BJ (cell line): ENCODE measurements at regions not wholly inside any gene's neighbourhood (a gene's known extent, or its start where the extent isn't known, plus 50 kb on each side); places are given as distances from the start of the nearest gene placed in this dataset.

Source experiments
- CTCF ChIA-PET: fragments of 350-600 bp; formaldehyde crosslinking; extraction: SDS; loops from one replicate; lab custom pipeline; 2021; ENCODE audit warnings: antibody characterized with exemption, inconsistent platforms; lab: Yijun Ruan, JAX
- POLR2A ChIA-PET: fragments of 300-600 bp; sonication (Branson Sonifier 250); formaldehyde crosslinking; extraction: SDS; loops from one replicate; lab custom pipeline; 2021; ENCODE audit warnings: antibody characterized with exemption; lab: Charles Lee
- DNase-seq: peaks from one replicate; pipeline ENCODE4 v3.0.0-alpha.2; 2011; ENCODE audit warnings: low read depth
- H3K27me3 ChIP-seq: 2 replicates; pipeline ENCODE4 v1.6.0; 2011; ENCODE audit warnings: low read length; ENCODE audit not compliant: control insufficient read depth, insufficient read depth
- H3K36me3 ChIP-seq: 2 replicates; pipeline ENCODE4 v1.5.1; 2011; ENCODE audit warnings: low read length; ENCODE audit not compliant: control insufficient read depth, insufficient read depth
- H3K4me3 ChIP-seq: 2 replicates; pipeline ENCODE4 v1.5.1; 2011; ENCODE audit warnings: low read depth, mild to moderate bottlenecking, control low read depth, low read length
- CTCF ChIP-seq: IDR thresholded peaks from 2 replicates; pipeline ENCODE4 v1.5.1; 2011; ENCODE audit warnings: low read depth, mild to moderate bottlenecking, control low read depth, inconsistent platforms, low read length, moderate library complexity; ENCODE audit not compliant: insufficient read depth

- no peaks in the 10 kb centered on the region for H3K36me3 ChIP-seq
- H3K4me3 ChIP-seq, result no peak overlapping the region
- ChIA-PET CTCF (no interaction called here), POLR2A (no interaction called here)
- DNase-seq, result no peak
- TF ChIP-seq CTCF, result no peak
- no peaks in the 10 kb centered on the region for H3K27me3 ChIP-seq
Measured at GRCh38 chr14:56463271-56463890, 116.2 kb upstream of the TMEM260 start.

GRCh38 chr14:56471056-56471455 is 108.5 kb upstream of the TMEM260 start:
- no peak for DNase-seq
- ChIA-PET CTCF (interaction anchor here (0.8 to 1.5 kb wide), 4 partner anchors 19 to 1033 kb away, joined by 3 to 4 read pairs (median 4); no protein-coding TSS in a partner anchor), POLR2A (no interaction called here)
- H3K36me3 ChIP-seq, result no peaks in the 10 kb centered on the region
- TF ChIP-seq CTCF, result no peak
- no peak overlapping the region for H3K4me3 ChIP-seq
- peaks cover 1% of the 10 kb centered on the region; the same call in 1 of the 2 replicates for H3K27me3 ChIP-seq

- no peak for DNase-seq
- H3K4me3 ChIP-seq, result no peak overlapping the region
- ChIA-PET POLR2A (interaction anchor here (0.5 kb wide), 1 partner anchor 779 kb away, joined by 19 read pairs; no protein-coding TSS in a partner anchor), CTCF (interaction anchor here (0.8 to 4.0 kb wide), 28 partner anchors 10 to 1212 kb away, joined by 3 to 31 read pairs (median 4); partner anchors contain the start of gene TBPL2)
- no peaks in the 10 kb centered on the region for H3K36me3 ChIP-seq
- H3K27me3 ChIP-seq, result peaks cover 1% of the 10 kb centered on the region; the same call in 1 of the 2 replicates
- peak; percentile 75 for TF ChIP-seq CTCF
Measured at GRCh38 chr14:56474419-56475022, 105.1 kb upstream of the TMEM260 start.

GRCh38 chr14:56482310-56482911 is 97.2 kb upstream of the TMEM260 start:
- no peak for TF ChIP-seq CTCF
- DNase-seq, result no peak
- Histone ChIP-seq H3K27me3 (no peaks in the 10 kb centered on the region), H3K4me3 (no peak overlapping the region), H3K36me3 (no peaks in the 10 kb centered on the region)
- ChIA-PET POLR2A (no interaction called here), CTCF (interaction anchor here (0.8 to 1.4 kb wide), 2 partner anchors 33 to 1036 kb away, joined by 3 to 5 read pairs; no protein-coding TSS in a partner anchor)

GRCh38 chr14:56487090-56487667 is 92.4 kb upstream of the TMEM260 start:
- H3K4me3 ChIP-seq, result no peak overlapping the region
- ChIA-PET POLR2A (no interaction called here), CTCF (interaction anchor here (1.0 to 2.5 kb wide), 8 partner anchors 8 to 1056 kb away, joined by 3 to 10 read pairs (median 4); no protein-coding TSS in a partner anchor)
- no peaks in the 10 kb centered on the region for H3K27me3 ChIP-seq
- H3K36me3 ChIP-seq, result no peaks in the 10 kb centered on the region
- peak; percentile 43 for TF ChIP-seq CTCF
- DNase-seq, result no peak
